ENCODE measurements at regions not wholly inside any gene's neighbourhood (a gene's known extent, or its start where the extent isn't known, plus 50 kb on each side); places are given as distances from the start of the nearest gene placed in this dataset.

GRCh38 chr13:30031488-30031887 is 181.1 kb upstream of the UBL3 start:
- no peak for DNase-seq (ENCODE audit: low read depth)

GRCh38 chr13:30030141-30030750 is 179.8 kb upstream of the UBL3 start:
- no peak for DNase-seq (ENCODE audit: low read depth)

- DNase-seq (ENCODE audit: low read depth) = no peak
Measured at GRCh38 chr13:30027569-30028455, 177.4 kb upstream of the UBL3 start.

- DNase-seq (ENCODE audit: low read depth) = no peak
Measured at GRCh38 chr13:30026909-30027308, 176.5 kb upstream of the UBL3 start.

- no peak for DNase-seq (ENCODE audit: low read depth)
Measured at GRCh38 chr13:30026093-30026492, 175.7 kb upstream of the UBL3 start.

- no peak for DNase-seq (ENCODE audit: low read depth)
Measured at GRCh38 chr13:30025351-30025750, 174.9 kb upstream of the UBL3 start.

GRCh38 chr13:30024125-30024865 is 173.9 kb upstream of the UBL3 start:
- DNase-seq (ENCODE audit: low read depth) = no peak

GRCh38 chr13:30023196-30023895 is 172.9 kb upstream of the UBL3 start:
- no peak for DNase-seq (ENCODE audit: low read depth)

GRCh38 chr13:30022796-30023195 is 172.4 kb upstream of the UBL3 start:
- DNase-seq (ENCODE audit: low read depth) = no peak

- DNase-seq (ENCODE audit: low read depth) = no peak
Measured at GRCh38 chr13:30022256-30022655, 171.8 kb upstream of the UBL3 start.

GRCh38 chr13:30021611-30022010 is 171.2 kb upstream of the UBL3 start:
- DNase-seq (ENCODE audit: low read depth) = no peak

GRCh38 chr13:30020726-30021312 is 170.4 kb upstream of the UBL3 start:
- no peak for DNase-seq (ENCODE audit: low read depth)

- DNase-seq (ENCODE audit: low read depth) = no peak
Measured at GRCh38 chr13:30019648-30020626, 169.5 kb upstream of the UBL3 start.

GRCh38 chr13:30017880-30018279 is 167.5 kb upstream of the UBL3 start:
- DNase-seq (ENCODE audit: low read depth) = no peak

- no peak for DNase-seq (ENCODE audit: low read depth)
Measured at GRCh38 chr13:30016398-30016797, 166.0 kb upstream of the UBL3 start.

- no peak for DNase-seq (ENCODE audit: low read depth)
Measured at GRCh38 chr13:30009411-30009810, 159.0 kb upstream of the UBL3 start.

- no peak for DNase-seq (ENCODE audit: low read depth)
Measured at GRCh38 chr13:30006246-30006645, 155.8 kb upstream of the UBL3 start.

- no peak for DNase-seq (ENCODE audit: low read depth)
Measured at GRCh38 chr13:30004204-30004603, 153.8 kb upstream of the UBL3 start.

- DNase-seq (ENCODE audit: low read depth) = no peak
Measured at GRCh38 chr13:30002577-30002976, 152.2 kb upstream of the UBL3 start.

- no peak for DNase-seq (ENCODE audit: low read depth)
Measured at GRCh38 chr13:30000370-30000765, 150.0 kb upstream of the UBL3 start.
